ENCODE measurements at regions not wholly inside any gene's neighbourhood (a gene's known extent, or its start where the extent isn't known, plus 50 kb on each side); places are given as distances from the start of the nearest gene placed in this dataset.
"Not testable (repeated sequence)": the region's sequence is repeated elsewhere in the genome, so short reads cannot be mapped to it uniquely, and the experiment has no call there.

DNA sequence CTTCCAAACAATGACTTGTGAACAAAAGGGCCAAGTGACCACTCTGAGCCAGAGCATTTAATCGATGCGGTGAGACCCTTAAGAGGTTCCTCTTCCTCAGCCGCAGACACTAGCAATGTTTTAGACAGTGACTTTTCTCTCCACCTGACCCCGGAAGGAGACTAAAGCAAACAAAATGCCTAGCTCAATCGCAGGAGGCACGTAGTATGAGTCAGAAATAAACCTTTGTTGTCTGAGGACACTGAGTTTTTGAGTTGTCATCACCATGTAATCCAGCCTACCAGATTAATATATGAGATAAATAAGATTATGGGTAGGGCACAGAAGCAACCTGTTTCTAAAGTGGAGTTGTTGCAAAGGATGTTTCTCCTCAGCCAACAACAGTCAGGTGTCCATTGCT is 326.2 kb upstream of the DUSP10 start:
- DNase-seq (ENCODE audit: low read depth in 2 of 2), result no peak

DNA sequence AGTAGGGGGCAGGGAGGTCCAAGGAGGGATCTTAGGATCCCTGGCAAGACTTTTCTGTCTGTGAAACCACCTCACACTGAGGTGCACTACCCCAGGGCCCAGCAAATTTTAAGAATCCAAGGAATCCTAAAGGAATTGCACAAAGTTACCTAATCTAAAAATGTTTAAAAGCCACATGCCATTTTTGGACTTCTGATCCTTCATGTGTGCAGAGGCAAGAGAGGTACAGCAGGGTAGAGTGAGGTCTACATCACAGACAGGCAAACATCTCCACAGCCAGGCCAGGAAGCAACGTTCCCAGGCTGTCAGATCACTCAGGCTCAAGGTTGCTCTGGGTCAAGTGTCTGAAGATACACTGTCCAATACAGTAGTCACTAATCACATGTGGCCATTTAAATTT is 324.6 kb upstream of the DUSP10 start:
- DNase-seq (ENCODE audit: low read depth in 2 of 2), result no peak

DNA sequence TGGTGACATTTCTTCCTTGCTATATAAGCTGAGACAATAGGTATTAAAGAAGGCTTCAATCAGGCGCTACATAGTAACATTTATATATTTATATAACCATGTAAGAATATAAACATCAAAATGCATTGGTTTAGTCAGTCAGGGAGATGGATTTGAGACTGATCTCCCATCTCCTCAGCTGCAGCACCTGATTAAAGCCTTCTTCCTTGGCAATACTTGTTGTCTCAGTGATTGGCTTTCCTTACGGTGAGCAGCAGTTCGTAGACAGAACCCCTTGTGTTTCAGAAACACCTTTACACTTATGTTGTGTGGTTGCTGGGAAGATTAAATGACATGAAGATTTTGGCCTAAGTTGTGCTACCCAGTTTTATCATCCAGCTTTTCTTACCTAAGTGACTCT is 323.3 kb upstream of the DUSP10 start:
- no peak for DNase-seq (ENCODE audit: low read depth in 2 of 2)

DNA sequence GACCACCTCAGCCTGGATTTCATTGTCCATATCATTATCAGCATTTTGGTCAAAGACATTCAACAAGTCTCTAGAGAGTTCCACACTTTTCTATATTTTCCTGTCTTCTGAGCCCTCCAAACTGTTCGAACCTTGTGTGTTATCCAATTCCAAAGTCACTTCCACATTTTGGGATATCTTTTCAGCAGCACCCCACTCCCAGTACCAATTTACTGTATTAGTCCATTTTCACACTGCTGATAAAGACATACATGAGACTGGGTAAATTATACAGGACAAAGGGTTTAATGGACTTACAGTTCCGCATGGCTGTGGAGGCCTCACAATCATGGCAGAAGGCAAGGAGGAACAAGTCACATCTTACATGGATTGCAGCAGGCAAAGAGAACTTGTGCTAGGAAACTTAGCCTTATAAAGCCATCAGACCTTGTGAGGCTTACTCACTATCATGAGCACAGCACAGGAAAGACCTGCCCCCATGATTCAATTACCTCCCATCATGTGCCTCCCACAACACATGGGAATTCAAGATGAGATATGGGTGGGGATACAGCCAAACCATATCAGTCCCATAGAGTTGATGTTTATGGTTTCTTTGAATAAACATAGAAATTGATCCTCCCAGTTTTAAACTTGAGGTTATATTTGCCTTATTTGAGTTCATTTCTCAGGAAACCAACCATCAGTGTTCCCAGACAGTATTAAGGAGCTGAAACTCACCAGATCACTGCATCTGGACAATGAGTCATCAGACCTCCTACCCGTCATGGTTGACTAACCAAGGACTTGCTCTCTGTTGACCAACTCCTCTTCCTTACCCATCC is 322.7 kb upstream of the DUSP10 start:
- no peak for DNase-seq (ENCODE audit: low read depth in 2 of 2)

DNA sequence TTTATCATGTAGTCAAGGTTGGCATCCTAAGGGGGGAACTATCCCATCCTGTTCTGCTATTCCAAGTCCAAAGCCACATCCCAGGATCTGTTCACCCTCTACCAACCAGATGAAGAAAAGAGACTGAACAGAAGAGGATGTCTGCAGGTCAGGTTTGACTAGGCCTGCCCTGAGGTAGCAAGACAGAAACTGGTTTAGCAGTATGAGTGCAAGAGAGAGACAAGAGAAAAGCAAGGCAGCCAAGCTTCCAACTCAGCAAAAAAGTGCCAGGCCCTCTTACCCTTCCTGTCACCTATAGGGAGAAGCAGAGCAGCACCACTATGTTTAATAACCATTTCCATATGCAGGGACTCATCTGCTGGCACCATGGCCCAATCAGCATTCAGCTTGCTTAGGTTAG is 320.8 kb upstream of the DUSP10 start:
- no peak for DNase-seq (ENCODE audit: low read depth in 2 of 2)

DNA sequence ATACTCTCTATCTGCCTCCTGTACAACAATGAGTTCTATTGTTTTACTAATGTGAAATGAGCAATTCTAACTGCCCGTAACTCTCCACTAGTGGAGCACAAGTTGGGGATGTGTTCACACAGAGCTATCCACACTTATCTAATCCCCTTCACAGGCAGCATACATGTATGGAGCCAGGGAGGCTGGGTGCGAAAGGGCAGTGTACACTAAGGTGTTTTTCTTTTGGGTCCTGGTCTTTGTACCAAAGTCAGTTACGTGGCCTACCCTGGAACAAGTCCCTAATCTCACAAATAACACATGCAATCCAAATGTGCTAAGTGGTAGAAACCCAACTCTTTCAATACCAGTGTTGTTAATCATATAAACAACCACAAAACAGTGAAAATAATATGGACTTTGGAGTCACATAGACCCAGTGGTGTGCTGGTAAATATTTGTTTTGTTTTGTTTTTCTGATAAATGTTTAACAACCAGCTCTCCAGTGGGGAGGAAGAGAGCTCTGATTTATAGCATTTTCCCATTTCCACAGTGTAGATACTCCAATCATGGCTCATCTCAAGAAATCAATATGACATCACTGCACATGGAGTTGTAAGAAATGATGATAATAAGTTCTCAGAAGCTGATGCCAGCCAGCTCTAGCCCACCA is 319.9 kb upstream of the DUSP10 start:
- no peak for DNase-seq (ENCODE audit: low read depth in 2 of 2)

DNA sequence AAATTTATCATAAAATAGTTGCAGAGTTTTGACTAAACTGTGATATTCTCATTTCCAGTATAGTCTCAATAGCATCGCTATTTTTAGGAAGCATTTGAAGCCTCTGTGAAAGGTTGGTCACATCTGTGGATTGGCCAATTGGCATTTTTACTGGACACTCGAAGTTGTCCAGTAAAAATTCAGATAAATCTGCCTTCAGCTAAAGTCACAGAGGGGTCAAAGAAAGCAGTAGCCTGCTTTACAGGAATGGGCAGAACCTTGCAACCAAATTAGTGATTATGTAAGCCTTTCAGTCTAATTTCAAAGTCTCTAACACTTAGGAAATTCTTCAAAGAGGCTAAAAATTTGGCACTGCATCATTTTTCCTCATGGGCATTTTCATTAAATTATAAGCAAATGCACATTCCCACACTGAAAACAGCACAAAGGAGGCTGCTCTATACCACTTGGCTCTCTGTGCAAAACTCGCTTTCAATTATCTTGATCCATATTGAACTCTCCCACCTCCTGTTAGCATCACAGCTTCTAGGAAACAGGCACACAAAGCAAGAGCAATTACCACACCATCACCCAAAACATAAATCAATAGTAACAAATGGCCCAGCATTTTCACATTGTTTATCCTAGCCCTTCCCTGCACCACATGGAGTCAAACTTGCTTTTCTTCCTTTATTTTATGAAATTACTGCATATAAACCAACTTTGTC is 318.5 kb upstream of the DUSP10 start:
- no peak for DNase-seq (ENCODE audit: low read depth in 2 of 2)

DNA sequence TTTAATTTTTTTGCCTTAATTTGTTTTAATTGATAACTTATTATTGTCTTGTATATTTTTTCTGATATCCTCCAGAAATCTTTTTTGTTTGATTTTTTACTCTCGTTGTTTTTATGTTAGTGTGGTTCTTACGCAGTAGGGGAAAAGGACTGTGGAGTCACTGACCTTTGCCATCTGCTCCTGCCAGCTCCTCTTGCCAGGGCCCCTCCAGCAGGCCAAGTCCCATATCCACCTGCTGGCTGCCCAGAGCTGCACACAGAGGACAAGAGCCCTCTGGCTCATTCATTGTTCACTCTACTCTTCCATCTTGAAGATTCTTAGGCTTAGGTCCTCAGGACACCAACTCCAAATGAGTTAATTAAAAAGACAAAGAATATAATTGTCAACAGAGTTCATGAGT is 316.4 kb upstream of the DUSP10 start:
- DNase-seq (ENCODE audit: low read depth in 2 of 2), result no peak

DNA sequence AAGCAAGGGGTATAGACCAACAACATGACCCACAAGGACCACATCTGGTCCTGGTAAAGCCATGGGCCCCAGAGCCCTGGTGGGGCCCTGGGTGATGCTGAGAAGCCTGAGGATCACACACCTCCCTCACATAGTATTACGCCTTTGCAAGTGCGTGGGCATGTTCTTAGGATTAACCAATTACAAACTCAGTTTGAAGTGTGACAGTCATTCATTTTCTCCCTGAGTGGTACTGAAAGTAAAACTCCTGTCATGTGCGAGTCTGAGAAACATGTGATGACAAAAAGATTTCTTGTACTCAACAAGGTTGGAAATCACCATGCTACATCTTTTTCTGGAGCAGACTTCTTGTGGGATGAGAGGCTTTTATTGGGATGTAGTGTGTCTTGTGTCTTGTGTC is 315.3 kb upstream of the DUSP10 start:
- no peak for DNase-seq (ENCODE audit: low read depth in 2 of 2)

DNA sequence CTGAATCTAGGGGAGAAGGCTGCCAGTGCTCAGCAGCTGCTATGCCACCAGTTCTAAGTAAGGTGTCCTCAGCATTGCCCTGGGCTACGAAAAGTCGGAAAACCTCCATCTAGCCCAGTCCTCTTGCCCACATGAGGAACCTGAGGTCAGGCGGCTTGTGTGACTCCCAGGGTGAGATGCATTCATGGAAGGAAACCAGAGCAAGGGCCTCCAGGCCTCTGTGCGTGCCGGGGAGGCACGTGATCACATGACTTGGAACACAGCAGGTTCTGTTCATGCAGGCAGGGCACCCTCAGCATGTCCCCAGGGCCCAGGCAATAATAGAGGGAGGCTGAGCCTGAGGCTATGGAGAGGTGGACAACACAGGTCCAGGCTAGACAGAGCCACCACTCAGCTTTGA is 312.5 kb upstream of the DUSP10 start:
- DNase-seq (ENCODE audit: low read depth in 2 of 2), result no peak

DNA sequence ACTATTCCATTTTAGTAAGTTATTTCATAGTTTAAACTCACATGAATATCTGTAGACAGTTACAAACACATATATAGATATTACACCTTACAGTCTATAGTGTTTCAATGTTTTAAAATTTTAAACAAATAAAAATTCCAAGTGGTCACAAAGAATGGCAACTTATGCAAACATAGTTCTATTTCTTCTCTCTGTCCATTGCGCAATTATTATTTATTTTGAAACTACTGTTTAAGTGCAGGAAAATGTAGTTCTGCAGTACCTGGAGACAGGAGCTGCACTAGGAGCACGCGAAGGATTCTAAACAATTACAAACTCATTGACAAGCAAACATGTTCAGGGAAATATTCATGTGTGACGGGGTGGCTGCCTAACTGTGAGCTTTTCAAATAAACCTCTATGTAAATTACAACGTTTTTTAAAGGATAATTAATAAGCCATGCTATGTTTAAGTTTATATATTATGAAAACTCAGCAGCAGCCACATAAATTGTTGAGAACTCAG is 312.0 kb upstream of the DUSP10 start:
- DNase-seq (ENCODE audit: low read depth in 2 of 2), result no peak

DNA sequence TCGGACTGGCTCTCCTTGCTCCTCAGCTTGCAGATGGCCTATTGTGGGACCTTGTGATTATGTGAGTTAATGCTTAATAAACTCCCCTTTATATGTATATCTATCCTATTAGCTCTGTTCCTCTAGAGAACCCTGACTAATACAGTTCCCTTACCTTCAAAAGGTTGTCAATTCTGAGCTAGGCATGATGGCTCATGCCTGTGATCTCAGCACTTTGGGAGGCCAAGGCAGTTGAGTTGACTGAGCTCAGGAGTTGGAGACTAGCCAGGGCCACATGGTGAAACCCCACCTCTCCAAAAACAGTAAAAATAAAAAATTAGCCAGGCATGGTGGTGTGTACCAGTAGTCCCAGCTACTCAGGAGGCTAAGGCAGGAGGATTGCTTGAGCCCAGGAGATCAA is 309.4 kb upstream of the DUSP10 start:
- DNase-seq (ENCODE audit: low read depth in 2 of 2), result not testable (repeated sequence)

DNA sequence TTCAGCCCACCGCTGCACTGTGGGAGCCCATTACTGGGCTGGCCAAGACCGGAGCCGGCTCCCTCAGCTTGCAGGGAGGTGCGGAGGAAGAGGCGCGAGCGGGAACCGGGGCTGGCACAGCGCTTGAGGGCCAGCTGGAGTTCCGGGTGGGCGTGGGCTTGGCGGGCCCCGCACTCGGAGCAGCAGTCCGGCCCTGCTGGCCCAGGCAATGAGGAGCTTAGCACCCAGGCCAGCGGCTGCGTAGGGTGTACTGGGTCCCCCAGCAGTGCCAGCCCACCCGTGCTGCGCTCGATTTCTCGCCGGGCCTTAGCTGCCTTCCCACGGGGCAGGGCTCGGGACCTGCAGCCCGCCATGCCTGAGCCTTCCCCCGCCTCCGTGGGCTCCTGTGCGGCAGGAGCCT is 307.8 kb upstream of the DUSP10 start:
- DNase-seq (ENCODE audit: low read depth in 2 of 2), result not testable (repeated sequence)

DNA sequence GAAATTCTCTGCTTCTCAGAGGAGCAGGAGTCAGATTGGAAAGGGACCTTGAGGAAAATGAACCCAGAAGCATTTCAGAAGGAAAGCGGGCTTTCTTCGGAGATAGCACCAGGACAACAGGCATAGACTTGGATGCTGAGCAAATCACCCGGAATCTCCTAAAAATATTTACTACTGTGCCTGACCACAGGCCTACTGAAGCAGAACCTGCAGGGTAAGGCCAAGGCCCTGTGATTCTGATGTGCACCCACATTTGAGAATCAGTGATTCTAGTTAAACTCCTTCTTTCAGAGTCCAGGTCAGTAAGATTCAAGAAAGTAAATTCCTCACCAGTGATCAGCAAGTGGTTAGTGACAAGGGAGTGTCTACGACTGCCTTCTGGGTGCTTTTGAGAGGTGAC is 307.3 kb upstream of the DUSP10 start:
- DNase-seq (ENCODE audit: low read depth in 2 of 2), result no peak

DNA sequence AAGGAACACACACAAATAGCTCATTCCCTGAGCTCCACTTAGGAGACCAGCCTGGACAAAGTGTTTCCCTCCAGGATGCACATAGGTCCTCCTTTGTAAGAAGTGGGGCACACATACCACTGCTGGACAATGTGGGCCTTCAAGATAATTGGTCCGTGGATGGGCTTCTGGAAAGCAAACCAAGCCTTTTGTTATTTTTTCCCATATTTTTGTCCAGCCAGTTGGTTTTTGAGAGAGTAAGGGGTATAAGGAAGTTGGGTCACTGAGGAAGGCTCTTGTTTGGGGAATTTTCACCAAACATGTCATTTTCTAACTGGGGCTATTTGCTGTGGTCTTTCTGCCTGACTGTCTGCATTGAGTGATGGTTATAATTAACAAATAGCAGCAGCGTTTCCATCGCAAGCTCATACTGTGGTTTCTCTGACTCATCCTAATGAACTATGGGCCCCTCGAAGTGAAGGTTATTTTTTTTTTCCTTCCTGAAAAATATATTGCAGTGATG is 306.3 kb upstream of the DUSP10 start:
- DNase-seq (ENCODE audit: low read depth in 2 of 2), result no peak

DNA sequence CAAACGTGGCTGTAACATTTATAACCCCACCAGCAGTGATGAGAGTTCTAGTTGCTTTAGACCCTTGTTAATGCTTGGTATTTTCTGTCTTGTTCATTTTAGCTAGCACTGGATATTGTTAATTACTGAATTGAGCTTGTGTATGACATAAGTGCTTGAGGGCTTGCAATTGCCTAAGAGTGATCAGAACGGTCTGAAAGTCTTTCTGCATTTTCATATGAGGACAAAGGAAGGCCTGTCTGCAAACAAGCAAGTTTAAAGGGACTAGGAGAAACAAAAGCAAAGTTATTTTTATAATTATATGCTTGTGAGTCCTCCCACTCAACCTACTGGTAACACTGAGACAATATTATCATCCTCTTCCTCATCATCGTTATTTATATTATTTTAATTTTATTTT is 305.5 kb upstream of the DUSP10 start:
- DNase-seq (ENCODE audit: low read depth in 2 of 2), result no peak

DNA sequence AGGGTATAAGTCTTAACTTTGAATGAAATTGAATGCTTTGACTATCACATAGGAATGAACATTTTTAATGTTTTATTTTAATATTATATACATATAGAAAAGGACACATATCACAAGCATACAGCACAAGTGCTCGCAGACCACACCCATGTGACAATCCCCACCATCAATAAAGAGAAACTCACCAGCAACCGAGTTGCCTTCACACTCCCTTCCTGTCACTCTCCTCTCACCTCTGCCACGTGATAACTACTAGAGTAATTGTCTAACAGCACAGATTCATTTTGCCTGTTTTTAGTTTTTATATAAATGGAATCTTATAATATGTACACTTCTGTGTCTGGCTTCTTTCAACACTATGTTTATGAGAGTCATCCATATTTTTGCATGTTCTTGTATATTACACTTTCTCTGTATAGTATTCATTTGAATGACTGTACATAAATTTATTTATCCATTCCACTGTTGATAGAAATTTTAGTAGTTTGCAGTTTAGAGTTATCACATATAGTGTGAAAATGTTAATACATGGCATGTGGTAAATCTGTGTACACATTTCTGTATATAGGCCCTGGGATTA is 304.9 kb upstream of the DUSP10 start:
- DNase-seq (ENCODE audit: low read depth in 2 of 2), result no peak

DNA sequence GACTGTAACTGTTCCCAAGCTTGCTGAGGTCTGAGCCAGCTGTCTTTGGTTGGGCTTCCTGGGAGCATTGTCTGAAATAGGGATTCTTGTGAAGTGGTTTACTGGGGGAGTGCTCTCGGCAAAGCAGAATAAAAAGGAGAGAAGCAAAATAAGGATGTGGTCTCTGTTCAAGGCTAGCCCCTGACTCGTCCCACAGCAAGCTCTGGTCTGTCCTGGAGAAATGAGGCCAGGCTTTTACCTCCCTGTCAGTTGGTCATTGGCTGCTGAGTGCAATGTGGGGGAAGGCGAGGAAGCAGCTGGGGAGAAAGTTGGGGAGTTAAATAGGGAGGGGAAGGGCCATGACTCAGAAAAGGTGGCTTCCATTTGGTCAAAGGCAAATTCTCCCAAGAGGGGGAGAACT is 303.9 kb upstream of the DUSP10 start:
- no peak for DNase-seq (ENCODE audit: low read depth in 2 of 2)

DNA sequence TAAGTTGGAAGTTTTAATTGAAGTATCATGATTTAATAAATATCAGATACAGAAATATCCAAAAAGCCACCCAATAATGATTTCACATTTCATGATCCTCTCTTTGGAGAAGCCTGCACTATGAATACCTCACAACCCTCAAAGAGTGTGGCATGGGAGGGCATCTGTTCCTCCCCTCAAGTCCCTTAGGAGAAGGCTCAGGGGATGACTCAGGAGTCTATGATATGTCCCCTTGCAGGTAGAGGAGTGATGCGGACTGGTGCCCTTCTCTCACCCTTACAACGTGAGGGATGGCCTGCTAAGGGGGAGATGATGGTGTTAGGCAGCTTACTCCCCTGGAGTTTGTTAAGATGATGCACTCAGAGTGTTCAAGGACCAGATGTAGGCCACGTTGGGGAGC is 303.3 kb upstream of the DUSP10 start:
- no peak for DNase-seq (ENCODE audit: low read depth in 2 of 2)

DNA sequence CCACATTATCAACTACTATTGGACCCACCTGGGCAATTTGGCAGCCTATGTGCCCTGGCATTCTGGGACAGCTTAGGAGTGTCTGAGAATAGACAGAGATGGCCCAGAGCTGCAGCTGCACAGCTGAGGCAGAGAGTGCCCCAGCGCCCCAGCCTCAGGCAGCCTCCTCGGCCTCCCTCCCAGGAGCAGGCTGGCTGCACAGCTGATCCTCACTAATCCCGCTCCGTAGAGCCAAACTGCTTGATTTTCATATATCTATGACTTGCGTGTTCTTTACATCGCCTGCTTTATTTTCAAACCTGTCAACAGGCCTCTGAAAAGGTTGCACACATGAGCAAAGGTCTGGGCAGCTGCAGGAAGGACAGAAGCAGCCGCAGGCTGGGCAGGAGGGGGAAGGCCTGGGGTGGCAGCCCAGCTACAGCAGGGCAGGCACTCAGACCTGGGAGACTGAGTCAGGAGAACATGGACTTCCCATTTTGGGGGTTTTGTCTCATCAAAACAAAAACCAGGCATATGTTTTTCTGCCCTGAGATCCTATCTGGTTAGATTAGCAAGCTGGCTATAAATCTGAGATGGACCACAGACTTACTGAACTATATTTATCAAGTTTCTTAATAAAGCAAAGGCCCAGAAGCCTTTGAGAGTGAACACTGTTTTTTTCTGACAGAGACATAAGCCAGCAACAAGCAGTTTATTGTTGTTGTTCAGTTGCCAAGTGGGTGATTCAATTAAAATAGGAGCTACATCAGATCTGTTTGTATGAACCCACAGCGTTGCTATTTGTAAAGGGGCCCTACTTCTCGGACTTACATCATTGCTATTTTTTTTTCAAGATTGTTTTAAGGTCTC is 301.8 kb upstream of the DUSP10 start:
- no peak for DNase-seq (ENCODE audit: low read depth in 2 of 2)

DNA sequence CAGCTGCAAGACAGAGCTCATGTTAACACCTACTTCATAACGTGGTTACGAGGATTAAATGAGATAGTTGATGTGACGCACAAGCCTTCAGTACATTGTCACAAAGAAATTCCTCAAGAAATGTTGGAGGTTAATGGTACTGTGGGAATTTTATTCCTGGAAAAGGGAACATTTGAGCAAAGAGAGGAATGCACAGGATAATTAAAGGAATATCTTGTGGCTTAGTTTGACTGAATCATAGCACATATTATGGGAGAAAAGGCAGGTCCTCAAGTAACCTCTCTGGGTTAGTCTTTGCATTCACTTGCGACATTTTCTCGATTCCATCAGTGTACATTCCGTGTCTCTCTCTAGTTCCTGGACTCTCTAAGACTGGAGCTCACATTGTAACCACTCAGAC is 300.2 kb upstream of the DUSP10 start:
- no peak for DNase-seq (ENCODE audit: low read depth in 2 of 2)
